NCI-H2029 (cell line): ENCODE measurements at regions not wholly inside any gene's neighbourhood (a gene's known extent, or its start where the extent isn't known, plus 50 kb on each side); places are given as distances from the start of the nearest gene placed in this dataset.

Experiments
- DNase-seq: peaks from one replicate; lab custom pipeline; 2025; lab: John Stamatoyannopoulos, UW

- no peak for DNase-seq
These were observed 176.3 kb upstream of the PARP11 start for GRCh38 chr12:4049298-4050080.

GRCh38 chr12:4047421-4047820, 174.2 kb upstream of the PARP11 start:
- DNase-seq = no peak

GRCh38 chr12:4046495-4046840, 173.3 kb upstream of the PARP11 start:
- no peak for DNase-seq

- DNase-seq = no peak
These were observed 172.7 kb upstream of the PARP11 start for GRCh38 chr12:4045786-4046494.

GRCh38 chr12:4044736-4045730, 171.8 kb upstream of the PARP11 start:
- no peak for DNase-seq

- no peak for DNase-seq
These were observed 170.9 kb upstream of the PARP11 start for GRCh38 chr12:4044101-4044500.

- DNase-seq = no peak
These were observed 168.1 kb upstream of the PARP11 start for GRCh38 chr12:4041187-4041885.

GRCh38 chr12:4039931-4040330, 166.7 kb upstream of the PARP11 start:
- DNase-seq = no peak

GRCh38 chr12:4037747-4038312, 164.6 kb upstream of the PARP11 start:
- no peak for DNase-seq

GRCh38 chr12:4036671-4037271, 163.6 kb upstream of the PARP11 start:
- DNase-seq = no peak

- no peak for DNase-seq
These were observed 161.7 kb upstream of the PARP11 start for GRCh38 chr12:4034921-4035320.

- DNase-seq = no peak
These were observed 159.9 kb upstream of the PARP11 start for GRCh38 chr12:4032924-4033615.

- no peak for DNase-seq
These were observed 158.6 kb upstream of the PARP11 start for GRCh38 chr12:4031703-4032291.

GRCh38 chr12:4030929-4031702, 157.9 kb upstream of the PARP11 start:
- no peak for DNase-seq

- no peak for DNase-seq
These were observed 154.2 kb upstream of the PARP11 start for GRCh38 chr12:4027412-4027811.

GRCh38 chr12:4026517-4026916, 153.3 kb upstream of the PARP11 start:
- no peak for DNase-seq

- no peak for DNase-seq
These were observed 152.8 kb upstream of the PARP11 start for GRCh38 chr12:4026020-4026358.

- no peak for DNase-seq
These were observed 152.2 kb upstream of the PARP11 start for GRCh38 chr12:4025181-4026019.
